ENCODE measurements at regions not wholly inside any gene's neighbourhood (a gene's known extent, or its start where the extent isn't known, plus 50 kb on each side); places are given as distances from the start of the nearest gene placed in this dataset.

DNA sequence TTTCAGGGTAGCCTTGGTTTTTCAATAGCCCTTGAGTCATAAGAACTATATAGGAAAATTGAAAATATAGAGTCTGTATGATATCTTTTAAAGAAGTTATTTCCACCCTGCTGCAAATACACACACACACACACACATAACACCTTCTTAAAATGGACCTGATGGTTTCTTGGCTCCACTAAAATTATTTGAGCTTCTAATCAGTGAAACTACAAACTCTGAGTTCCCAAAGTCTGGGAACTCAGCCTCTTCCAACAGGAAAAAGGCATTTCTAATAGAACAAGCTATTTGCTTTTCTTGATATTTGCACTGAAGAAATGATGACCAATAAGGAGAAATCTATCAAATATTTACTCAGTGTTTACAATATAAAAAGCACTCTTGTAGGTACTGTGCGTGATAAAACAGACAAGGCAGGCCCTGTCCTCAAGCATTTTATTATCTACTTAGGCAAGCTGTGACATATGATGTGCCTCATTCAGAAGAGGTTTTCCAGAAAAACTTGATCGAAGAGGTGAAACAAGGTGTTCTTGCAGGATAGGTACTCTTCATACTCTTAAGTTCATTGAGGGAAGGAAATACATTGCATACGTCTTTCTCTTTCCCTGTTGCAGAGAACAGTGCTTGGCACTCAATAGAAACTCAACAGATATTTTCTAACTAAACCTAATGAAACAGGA is 88.6 kb downstream of the MGST1 start:
- no peak overlapping the region for H3K4me2 ChIP-seq (ENCODE audit: low read length)
- H3K4me1 ChIP-seq (ENCODE audit: low read length), result peaks cover 4% of the 10 kb centered on the region; the same call in 1 of the 2 replicates
- no peaks in the 10 kb centered on the region for H3K27me3 ChIP-seq (ENCODE audit: low read depth, low read length)
- H3K4me3 ChIP-seq (ENCODE audit: low read length), result no peak overlapping the region
- no peaks in the 10 kb centered on the region for H3K79me2 ChIP-seq (ENCODE audit: low read length)
- no peak for TF ChIP-seq EZH2phosphoT487 (IDR thresholded peaks at IDR 0.05; ENCODE audit: low read depth)
- TF ChIP-seq, protein P1, sequence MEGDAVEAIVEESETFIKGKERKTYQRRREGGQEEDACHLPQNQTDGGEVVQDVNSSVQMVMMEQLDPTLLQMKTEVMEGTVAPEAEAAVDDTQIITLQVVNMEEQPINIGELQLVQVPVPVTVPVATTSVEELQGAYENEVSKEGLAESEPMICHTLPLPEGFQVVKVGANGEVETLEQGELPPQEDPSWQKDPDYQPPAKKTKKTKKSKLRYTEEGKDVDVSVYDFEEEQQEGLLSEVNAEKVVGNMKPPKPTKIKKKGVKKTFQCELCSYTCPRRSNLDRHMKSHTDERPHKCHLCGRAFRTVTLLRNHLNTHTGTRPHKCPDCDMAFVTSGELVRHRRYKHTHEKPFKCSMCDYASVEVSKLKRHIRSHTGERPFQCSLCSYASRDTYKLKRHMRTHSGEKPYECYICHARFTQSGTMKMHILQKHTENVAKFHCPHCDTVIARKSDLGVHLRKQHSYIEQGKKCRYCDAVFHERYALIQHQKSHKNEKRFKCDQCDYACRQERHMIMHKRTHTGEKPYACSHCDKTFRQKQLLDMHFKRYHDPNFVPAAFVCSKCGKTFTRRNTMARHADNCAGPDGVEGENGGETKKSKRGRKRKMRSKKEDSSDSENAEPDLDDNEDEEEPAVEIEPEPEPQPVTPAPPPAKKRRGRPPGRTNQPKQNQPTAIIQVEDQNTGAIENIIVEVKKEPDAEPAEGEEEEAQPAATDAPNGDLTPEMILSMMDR (IDR thresholded peaks at IDR 0.05; ENCODE audit: low read depth, low read length), result no peak
- H4K20me1 ChIP-seq (ENCODE audit: insufficient read depth, low read length), result no peaks in the 10 kb centered on the region
- no peak overlapping the region for H3K9ac ChIP-seq (ENCODE audit: low read length)
- H3K36me3 ChIP-seq (replicated peaks; ENCODE audit: low read depth, low read length), result no peaks in the 10 kb centered on the region
- H2AFZ ChIP-seq (ENCODE audit: low read depth, low read length), result no peak overlapping the region
- no peak overlapping the region for H3K27ac ChIP-seq (ENCODE audit: low read length)
- no peaks in the 10 kb centered on the region for H3K9me3 ChIP-seq (ENCODE audit: insufficient read depth, low read length)

GRCh38 chr12:16437281-16437816 is 89.9 kb downstream of the MGST1 start:
- H3K79me2 ChIP-seq (ENCODE audit: low read length), result no peaks in the 10 kb centered on the region
- no peaks in the 10 kb centered on the region for H3K36me3 ChIP-seq (replicated peaks; ENCODE audit: low read depth, low read length)
- no peaks in the 10 kb centered on the region for H4K20me1 ChIP-seq (ENCODE audit: insufficient read depth, low read length)
- H3K9me3 ChIP-seq (ENCODE audit: insufficient read depth, low read length), result no peaks in the 10 kb centered on the region
- H3K4me1 ChIP-seq (ENCODE audit: low read length), result peaks cover 4% of the 10 kb centered on the region; the same call in 1 of the 2 replicates
- H2AFZ ChIP-seq (ENCODE audit: low read depth, low read length), result no peak overlapping the region
- TF ChIP-seq EZH2phosphoT487 (IDR thresholded peaks at IDR 0.05; ENCODE audit: low read depth), result no peak
- TF ChIP-seq, protein P1 (IDR thresholded peaks at IDR 0.05; ENCODE audit: low read depth, low read length), result no peak
- no peak overlapping the region for H3K4me2 ChIP-seq (ENCODE audit: low read length)
- H3K27ac ChIP-seq (ENCODE audit: low read length), result no peak overlapping the region
- H3K4me3 ChIP-seq (ENCODE audit: low read length), result no peak overlapping the region
- H3K9ac ChIP-seq (ENCODE audit: low read length), result no peak overlapping the region
- H3K27me3 ChIP-seq (ENCODE audit: low read depth, low read length), result no peaks in the 10 kb centered on the region

GRCh38 chr12:16437926-16438325 is 90.5 kb downstream of the MGST1 start:
- Histone ChIP-seq H2AFZ (ENCODE audit: low read depth, low read length) (no peak overlapping the region), H3K27ac (ENCODE audit: low read length) (no peak overlapping the region), H4K20me1 (ENCODE audit: insufficient read depth, low read length) (no peaks in the 10 kb centered on the region), H3K9ac (ENCODE audit: low read length) (no peak overlapping the region), H3K27me3 (ENCODE audit: low read depth, low read length) (no peaks in the 10 kb centered on the region), H3K4me1 (ENCODE audit: low read length) (peaks cover 4% of the 10 kb centered on the region; the same call in 1 of the 2 replicates), H3K36me3 (replicated peaks; ENCODE audit: low read depth, low read length) (no peaks in the 10 kb centered on the region), H3K4me2 (ENCODE audit: low read length) (no peak overlapping the region), H3K9me3 (ENCODE audit: insufficient read depth, low read length) (no peaks in the 10 kb centered on the region), H3K79me2 (ENCODE audit: low read length) (no peaks in the 10 kb centered on the region), H3K4me3 (ENCODE audit: low read length) (no peak overlapping the region)
- TF ChIP-seq, protein P1 (IDR thresholded peaks at IDR 0.05; ENCODE audit: low read depth, low read length), result no peak
- no peak for TF ChIP-seq EZH2phosphoT487 (IDR thresholded peaks at IDR 0.05; ENCODE audit: low read depth)

DNA sequence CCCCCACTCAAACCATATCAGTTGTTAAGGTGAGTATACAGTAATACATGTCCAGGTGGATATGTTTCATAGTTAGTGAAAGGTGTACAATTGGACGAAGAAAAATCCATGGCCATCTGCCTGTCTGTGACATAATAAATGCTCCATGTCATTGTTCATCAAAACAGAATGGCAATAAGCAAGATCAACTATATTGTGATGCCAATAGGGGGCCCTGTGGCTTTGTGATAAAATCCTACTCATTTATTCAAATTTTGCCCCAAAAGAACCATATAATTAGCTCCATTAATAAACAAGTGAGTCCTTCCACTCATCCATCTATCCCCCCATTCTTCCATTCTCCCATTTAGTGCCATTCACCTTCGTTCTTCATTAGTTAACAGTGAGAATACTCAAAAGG is 102.0 kb downstream of the MGST1 start:
- Histone ChIP-seq H4K20me1 (ENCODE audit: insufficient read depth, low read length) (no peaks in the 10 kb centered on the region), H3K36me3 (replicated peaks; ENCODE audit: low read depth, low read length) (no peaks in the 10 kb centered on the region), H3K9ac (ENCODE audit: low read length) (no peak overlapping the region), H3K4me1 (ENCODE audit: low read length) (no peaks in the 10 kb centered on the region), H2AFZ (ENCODE audit: low read depth, low read length) (no peak overlapping the region), H3K79me2 (ENCODE audit: low read length) (no peaks in the 10 kb centered on the region), H3K4me3 (ENCODE audit: low read length) (no peak overlapping the region), H3K4me2 (ENCODE audit: low read length) (no peak overlapping the region), H3K27ac (ENCODE audit: low read length) (no peak overlapping the region), H3K27me3 (ENCODE audit: low read depth, low read length) (no peaks in the 10 kb centered on the region), H3K9me3 (ENCODE audit: insufficient read depth, low read length) (no peaks in the 10 kb centered on the region)
- TF ChIP-seq, protein P1 (IDR thresholded peaks at IDR 0.05; ENCODE audit: low read depth, low read length), result peak; percentile 18; the same call in 1 of the 2 replicates
- no peak for TF ChIP-seq EZH2phosphoT487 (IDR thresholded peaks at IDR 0.05; ENCODE audit: low read depth)
